D721Med (cell line): ENCODE measurements at regions not wholly inside any gene's neighbourhood (a gene's known extent, or its start where the extent isn't known, plus 50 kb on each side); places are given as distances from the start of the nearest gene placed in this dataset.

Source experiments
- DNase-seq: peaks from one replicate; pipeline ENCODE4 v3.0.0; 2011; ENCODE audit warnings: low spot score; ENCODE audit not compliant: insufficient read length
- FAIRE-seq: peaks from 2 replicates; lab custom pipeline; 2011; peaks lifted over from hg19 to GRCh38; lab: Jason Lieb, UNC
- TF ChIP-seq, protein P1 (sequence below): IDR thresholded peaks from 2 replicates; pipeline ENCODE4 v1.5.1; 2012; ENCODE audit warnings: mild to moderate bottlenecking, control low read depth; ENCODE audit not compliant: insufficient read depth; ENCODE audit errors: missing control alignments

DNA sequence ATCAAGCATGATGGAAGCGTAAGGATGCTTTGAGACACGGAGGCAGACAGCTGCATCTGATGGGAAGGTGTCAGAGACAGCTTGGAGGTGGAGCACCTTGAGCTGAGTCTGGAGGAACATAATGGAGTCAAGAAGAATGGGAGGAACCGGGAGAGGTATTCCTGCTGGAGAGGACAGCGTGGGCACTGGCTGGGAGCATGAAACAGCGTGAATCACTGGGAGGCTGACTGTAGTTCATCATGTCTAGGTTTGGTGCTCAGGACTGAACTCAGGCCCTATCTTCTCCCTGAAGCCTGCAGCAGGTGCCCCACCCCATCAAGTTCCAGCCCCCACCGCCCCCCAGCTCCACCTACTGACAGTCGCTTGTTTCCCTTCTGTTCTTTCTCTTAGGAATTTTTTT is 98.6 kb downstream of the TMEM17 start:
- no peak for DNase-seq
- no peak for FAIRE-seq
- TF ChIP-seq, protein P1, sequence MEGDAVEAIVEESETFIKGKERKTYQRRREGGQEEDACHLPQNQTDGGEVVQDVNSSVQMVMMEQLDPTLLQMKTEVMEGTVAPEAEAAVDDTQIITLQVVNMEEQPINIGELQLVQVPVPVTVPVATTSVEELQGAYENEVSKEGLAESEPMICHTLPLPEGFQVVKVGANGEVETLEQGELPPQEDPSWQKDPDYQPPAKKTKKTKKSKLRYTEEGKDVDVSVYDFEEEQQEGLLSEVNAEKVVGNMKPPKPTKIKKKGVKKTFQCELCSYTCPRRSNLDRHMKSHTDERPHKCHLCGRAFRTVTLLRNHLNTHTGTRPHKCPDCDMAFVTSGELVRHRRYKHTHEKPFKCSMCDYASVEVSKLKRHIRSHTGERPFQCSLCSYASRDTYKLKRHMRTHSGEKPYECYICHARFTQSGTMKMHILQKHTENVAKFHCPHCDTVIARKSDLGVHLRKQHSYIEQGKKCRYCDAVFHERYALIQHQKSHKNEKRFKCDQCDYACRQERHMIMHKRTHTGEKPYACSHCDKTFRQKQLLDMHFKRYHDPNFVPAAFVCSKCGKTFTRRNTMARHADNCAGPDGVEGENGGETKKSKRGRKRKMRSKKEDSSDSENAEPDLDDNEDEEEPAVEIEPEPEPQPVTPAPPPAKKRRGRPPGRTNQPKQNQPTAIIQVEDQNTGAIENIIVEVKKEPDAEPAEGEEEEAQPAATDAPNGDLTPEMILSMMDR = no peak

DNA sequence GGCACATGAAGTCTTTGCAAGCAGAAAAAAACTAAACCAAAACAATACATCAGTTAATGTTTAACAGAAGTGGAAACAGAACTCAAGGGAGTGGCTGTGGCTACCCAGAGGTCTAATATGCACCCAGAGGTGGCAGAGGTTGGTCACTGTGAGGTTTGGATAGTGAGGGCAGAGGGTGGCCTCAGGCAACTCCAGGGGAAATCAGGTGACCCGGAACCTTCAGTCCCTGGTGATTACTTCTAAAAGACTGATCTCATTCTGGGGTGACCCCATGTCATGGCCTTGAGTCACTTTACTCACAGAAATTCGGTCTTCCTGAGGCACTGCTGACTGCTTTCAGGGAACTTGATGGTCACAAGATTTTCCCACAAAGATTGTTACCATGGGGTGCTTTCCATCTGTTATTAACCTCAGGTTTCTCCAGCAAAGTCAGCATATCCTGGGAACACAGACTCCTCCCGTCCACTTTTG is 99.4 kb downstream of the TMEM17 start:
- FAIRE-seq = no peak
- TF ChIP-seq, protein P1 = no peak
- DNase-seq = no peak

GRCh38 chr2:62404913-62405312 is 101.1 kb downstream of the TMEM17 start:
- FAIRE-seq (no peak), DNase-seq (no peak)
- TF ChIP-seq, protein P1 = no peak

DNA sequence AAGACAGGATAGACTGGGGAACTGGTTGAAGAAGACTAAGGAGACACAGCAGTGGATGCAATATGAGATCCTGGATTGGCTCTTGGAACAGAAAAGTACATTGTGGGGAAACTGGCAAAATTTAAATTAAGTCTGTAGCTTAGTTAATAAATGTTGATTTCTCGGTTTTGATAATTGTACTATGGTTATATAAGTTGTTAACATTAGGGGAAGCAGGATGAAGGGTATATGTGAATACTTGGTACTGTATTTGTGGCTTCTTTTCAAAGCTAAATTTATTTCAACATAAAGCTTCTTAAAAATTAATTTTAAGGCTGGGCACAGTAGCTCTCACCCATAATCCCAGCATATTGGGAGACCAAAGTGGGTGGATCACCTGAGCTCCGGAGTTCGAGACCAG is 103.8 kb downstream of the TMEM17 start:
- DNase-seq (no peak), FAIRE-seq (no peak)
- TF ChIP-seq, protein P1 = no peak

GRCh38 chr2:62398356-62398755 is 107.6 kb downstream of the TMEM17 start:
- FAIRE-seq = no peak
- no peak for DNase-seq
- TF ChIP-seq, protein P1 = no peak

- FAIRE-seq = no peak
- TF ChIP-seq, protein P1 = no peak
- no peak for DNase-seq
These were observed 109.1 kb downstream of the TMEM17 start for GRCh38 chr2:62396880-62397279.

DNA sequence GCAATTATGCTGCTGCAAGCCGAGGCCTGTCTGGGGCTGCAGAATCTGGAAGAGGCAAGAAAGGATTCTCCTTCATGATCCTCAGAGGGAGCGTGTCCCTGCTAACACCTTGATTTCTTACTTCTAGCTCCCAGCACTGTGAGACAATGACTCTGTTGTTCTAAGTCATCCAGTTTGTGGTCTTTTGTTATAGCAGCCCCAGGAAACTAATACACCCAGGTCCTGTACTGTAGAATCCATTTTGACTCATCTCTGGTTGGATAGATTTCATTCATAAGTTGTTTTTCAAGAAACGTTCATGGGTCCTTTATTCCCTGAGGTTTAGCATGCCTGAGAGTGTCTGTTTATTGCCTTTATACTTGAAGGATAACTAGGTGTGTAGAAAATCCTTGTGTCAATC is 112.7 kb downstream of the TMEM17 start:
- TF ChIP-seq, protein P1 = no peak
- FAIRE-seq = no peak
- DNase-seq = no peak
